ENCODE measurements at regions not wholly inside any gene's neighbourhood (a gene's known extent, or its start where the extent isn't known, plus 50 kb on each side); places are given as distances from the start of the nearest gene placed in this dataset.

DNA sequence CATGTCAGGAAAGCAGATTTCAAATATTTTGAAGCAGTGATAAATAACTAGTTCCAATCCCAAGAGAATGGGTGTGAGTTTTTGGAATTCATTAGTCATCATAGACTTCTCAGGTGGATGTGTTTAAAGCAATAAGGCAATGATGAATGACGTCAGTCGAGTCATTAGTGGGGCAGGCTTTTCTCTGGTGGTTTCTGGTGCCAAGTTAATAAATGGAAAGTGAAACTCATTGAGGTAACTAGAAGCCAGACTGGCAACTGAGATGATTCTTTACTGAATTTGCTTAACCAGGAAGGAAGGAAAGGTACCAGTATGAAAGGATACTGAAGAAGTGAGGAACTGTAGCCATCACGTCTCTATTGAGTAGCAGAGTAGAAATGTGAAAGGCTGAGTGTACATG lies 311.0 kb downstream of the GPAM start:
- TF ChIP-seq POLR2A (IDR thresholded peaks at IDR 0.05) (no peak), POLR2AphosphoS5 (IDR thresholded peaks at IDR 0.05) (no peak)
- TF ChIP-seq, protein P1, sequence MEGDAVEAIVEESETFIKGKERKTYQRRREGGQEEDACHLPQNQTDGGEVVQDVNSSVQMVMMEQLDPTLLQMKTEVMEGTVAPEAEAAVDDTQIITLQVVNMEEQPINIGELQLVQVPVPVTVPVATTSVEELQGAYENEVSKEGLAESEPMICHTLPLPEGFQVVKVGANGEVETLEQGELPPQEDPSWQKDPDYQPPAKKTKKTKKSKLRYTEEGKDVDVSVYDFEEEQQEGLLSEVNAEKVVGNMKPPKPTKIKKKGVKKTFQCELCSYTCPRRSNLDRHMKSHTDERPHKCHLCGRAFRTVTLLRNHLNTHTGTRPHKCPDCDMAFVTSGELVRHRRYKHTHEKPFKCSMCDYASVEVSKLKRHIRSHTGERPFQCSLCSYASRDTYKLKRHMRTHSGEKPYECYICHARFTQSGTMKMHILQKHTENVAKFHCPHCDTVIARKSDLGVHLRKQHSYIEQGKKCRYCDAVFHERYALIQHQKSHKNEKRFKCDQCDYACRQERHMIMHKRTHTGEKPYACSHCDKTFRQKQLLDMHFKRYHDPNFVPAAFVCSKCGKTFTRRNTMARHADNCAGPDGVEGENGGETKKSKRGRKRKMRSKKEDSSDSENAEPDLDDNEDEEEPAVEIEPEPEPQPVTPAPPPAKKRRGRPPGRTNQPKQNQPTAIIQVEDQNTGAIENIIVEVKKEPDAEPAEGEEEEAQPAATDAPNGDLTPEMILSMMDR (IDR thresholded peaks at IDR 0.05 in 8 of 11, conservative IDR thresholded peaks at IDR 0.05 in 3 of 11) = no peak

All from spleen (tissue), 7 donors.